ENCODE measurements at regions not wholly inside any gene's neighbourhood (a gene's known extent, or its start where the extent isn't known, plus 50 kb on each side); places are given as distances from the start of the nearest gene placed in this dataset.

DNA sequence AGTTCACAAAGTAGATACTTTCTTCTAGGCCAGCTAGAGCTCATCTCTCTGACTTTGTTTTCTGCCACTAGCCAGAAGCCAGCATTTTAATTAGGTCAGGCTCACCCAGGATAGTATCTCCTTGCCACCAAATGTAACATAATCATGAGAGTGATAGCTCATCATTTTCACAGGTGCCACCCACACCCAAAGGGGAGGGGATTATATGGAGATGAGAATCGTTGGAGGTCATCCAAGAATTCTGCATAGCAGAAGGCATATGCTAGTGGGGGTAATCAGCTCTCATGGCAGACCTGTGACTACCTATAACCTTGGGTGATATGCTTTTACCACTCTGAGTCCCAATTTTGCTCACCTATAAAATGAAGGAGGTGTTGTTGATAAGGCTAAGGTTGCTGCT is 523.0 kb downstream of the METTL15 start:
- no peak overlapping the region for H3K27ac Mint-ChIP-seq
- H3K4me3 Mint-ChIP-seq = no peak overlapping the region
- no peaks in the 10 kb centered on the region for H3K27me3 Mint-ChIP-seq
- no peaks in the 10 kb centered on the region for H3K9me3 Mint-ChIP-seq
- H3K4me1 Mint-ChIP-seq = no peaks in the 10 kb centered on the region
- no peaks in the 10 kb centered on the region for H3K36me3 Mint-ChIP-seq

DNA sequence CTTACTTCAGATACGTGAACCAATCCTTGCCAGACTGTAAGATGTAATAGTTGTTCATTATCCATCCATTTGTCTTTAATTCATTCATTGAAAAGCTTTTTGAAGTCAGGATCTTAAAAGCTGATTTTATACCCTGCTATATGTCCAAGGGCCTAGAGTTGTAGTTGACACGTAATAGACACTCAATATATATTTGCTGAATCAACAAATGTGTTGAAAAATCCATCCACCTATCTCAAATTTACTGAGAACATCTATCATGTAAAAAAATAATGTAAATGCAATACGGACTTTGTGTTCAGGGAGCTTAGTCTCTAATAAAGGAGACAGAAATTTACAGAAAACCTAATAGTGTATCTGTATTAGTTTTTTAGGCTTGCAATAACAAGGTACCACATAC is 521.0 kb downstream of the METTL15 start:
- no peaks in the 10 kb centered on the region for H3K36me3 Mint-ChIP-seq
- H3K9me3 Mint-ChIP-seq = no peaks in the 10 kb centered on the region
- H3K27ac Mint-ChIP-seq = no peak overlapping the region
- H3K27me3 Mint-ChIP-seq = no peaks in the 10 kb centered on the region
- H3K4me3 Mint-ChIP-seq = no peak overlapping the region
- H3K4me1 Mint-ChIP-seq = no peaks in the 10 kb centered on the region

DNA sequence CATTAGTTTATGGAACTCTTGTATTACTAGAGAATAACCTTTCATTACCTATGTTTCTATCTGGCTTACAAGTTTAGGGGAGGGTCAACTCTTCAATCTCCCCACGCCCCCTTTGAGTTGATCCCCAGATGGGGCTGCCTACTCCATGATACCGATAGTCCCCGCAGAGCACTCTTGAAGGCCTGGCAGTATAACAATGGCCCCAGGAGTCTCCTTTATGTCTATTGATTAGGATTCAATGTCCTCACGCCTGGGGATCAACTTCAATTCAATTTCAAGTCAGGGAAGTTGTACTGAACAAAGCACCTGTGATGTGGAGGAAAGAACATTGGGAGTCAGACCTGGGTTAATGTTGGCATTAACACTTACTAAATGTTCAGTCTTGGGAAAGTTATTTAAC is 520.2 kb downstream of the METTL15 start:
- H3K9me3 Mint-ChIP-seq = peaks cover 1% of the 10 kb centered on the region

DNA sequence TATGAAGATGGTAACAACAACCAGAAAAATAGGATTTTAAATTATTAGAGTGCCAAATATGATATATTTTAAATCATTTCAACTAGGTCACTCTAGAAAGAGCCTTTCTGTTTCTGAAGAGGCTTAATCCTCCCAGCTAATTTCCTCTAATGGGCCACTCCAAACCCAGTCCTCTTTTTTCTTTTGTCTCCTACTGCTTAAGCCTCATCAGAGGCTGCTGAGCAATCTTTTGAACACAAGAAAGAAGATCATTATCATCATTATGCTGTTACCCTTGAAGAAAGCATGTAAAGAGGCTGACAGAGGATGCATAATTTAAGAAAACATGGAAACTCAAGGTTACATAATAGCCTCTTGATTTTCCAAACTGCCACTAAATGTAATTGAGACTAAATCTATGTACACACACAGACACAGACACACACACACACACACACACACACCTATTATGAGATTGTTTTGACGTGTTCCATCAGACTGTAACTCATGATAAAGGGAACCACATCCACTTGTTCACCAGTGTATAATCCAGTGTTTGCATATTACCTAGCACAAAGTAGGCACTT is 519.6 kb downstream of the METTL15 start:
- no peak overlapping the region for H3K27ac Mint-ChIP-seq
- peaks cover 6% of the 10 kb centered on the region for H3K9me3 Mint-ChIP-seq
- H3K27me3 Mint-ChIP-seq = no peaks in the 10 kb centered on the region
- no peaks in the 10 kb centered on the region for H3K36me3 Mint-ChIP-seq
- no peak overlapping the region for H3K4me3 Mint-ChIP-seq
- H3K4me1 Mint-ChIP-seq = no peaks in the 10 kb centered on the region

More for the DNA sequence above, 520.2 kb downstream of the METTL15 start:
- Mint-ChIP-seq H3K4me1 (no peaks in the 10 kb centered on the region), H3K27me3 (no peaks in the 10 kb centered on the region), H3K4me3 (no peak overlapping the region), H3K27ac (no peak overlapping the region), H3K36me3 (no peaks in the 10 kb centered on the region)

DNA sequence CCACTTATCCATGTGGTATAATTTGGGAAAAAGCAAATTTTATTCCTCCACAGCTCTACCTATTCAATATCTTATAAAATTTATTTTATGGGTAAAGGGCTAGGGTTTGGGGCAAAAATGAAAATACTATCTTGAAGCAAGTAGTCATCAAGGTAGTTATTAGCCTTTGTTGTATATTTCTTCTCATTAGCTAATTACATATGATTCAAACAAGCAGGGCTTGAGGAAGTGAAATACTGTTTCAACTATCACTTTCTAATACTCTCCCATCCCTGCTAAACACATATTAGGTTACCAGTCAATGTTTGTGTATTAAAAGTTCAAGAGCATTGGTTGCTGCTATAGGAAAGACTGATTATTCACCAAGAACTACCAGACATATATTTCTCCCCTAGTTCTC is 517.3 kb downstream of the METTL15 start:
- Mint-ChIP-seq H3K4me3 (no peak overlapping the region), H3K9me3 (peaks cover 10% of the 10 kb centered on the region), H3K4me1 (no peaks in the 10 kb centered on the region), H3K36me3 (no peaks in the 10 kb centered on the region), H3K27me3 (no peaks in the 10 kb centered on the region), H3K27ac (no peak overlapping the region)

DNA sequence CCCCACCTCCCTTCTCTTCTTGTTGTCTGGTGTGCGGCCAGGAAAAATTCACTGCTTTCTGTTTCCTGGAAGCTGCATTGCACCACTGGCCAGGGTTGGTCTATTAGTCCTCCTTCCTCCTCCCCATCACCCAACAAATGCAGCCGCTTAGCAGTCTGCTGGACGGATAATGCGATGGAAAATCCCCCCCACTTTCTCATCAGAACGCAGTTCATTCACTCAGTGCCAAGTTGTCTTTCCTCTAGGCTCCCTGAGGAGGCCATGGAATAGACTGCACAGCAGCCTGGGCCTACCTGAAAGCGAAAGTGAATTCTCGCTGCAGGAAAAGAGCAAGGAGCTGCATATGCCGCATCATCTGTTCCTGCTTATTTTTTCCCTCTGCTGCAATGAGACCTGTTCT is 513.6 kb downstream of the METTL15 start:
- Mint-ChIP-seq H3K27ac (no peak overlapping the region), H3K9me3 (peaks cover 15% of the 10 kb centered on the region), H3K4me3 (no peak overlapping the region), H3K36me3 (no peaks in the 10 kb centered on the region), H3K4me1 (no peaks in the 10 kb centered on the region), H3K27me3 (peaks cover 1% of the 10 kb centered on the region)

DNA sequence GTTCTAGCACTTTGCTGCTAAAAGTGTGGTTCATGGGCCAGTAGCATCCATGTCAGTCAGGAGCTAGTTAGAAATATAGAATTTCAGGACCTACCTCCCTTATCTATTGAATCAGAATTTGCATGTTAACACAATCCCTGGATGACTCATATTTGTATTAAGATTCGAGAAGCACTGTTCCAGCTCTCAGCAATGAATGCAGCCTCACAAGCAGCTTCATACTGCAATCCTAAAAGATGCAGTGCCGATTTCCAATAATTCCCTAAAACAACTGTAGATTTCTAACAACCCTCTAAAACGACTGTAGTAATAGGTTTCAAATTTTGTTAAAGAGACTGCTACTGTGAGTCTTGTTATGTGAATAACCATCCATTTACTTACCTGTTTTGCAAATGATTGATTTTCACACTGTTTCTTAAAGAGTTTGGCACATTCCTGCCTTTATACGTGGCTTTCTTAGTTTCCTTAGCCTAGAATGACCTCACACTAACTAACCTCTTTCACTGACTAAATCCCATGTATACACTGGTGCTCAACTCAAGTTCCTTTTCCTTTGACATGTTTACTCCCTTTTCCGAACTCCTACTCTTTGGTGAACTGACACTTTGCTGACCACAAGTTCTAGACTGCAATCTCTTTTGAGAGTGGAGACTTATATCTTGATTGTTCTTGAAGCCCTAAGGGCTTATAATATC is 511.8 kb downstream of the METTL15 start:
- H3K36me3 Mint-ChIP-seq = no peaks in the 10 kb centered on the region
- H3K27ac Mint-ChIP-seq = no peak overlapping the region
- no peak overlapping the region for H3K4me3 Mint-ChIP-seq
- H3K4me1 Mint-ChIP-seq = no peaks in the 10 kb centered on the region
- H3K9me3 Mint-ChIP-seq = peaks cover 15% of the 10 kb centered on the region
- H3K27me3 Mint-ChIP-seq = peaks cover 1% of the 10 kb centered on the region

DNA sequence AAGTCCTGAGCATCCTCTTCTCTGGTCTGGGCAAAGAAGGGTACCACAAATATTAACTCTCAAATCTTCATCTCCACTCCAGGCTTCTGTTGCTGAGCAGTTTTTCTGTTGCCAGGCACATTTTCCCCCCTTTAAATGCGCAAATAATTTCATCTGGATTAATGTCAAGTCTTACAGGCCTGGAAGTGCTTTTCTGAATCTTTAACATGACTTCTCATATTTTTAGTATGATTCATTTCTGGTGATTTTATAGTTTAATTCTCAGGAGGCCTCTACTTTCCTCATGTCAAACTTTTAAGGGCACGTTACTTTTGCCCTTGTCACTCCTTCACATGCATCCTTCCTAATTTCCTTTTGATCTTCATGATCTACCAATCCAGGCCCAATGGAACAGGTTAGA is 510.2 kb downstream of the METTL15 start:
- Mint-ChIP-seq H3K4me1 (no peaks in the 10 kb centered on the region), H3K27ac (no peak overlapping the region), H3K9me3 (peaks cover 14% of the 10 kb centered on the region), H3K4me3 (no peak overlapping the region), H3K36me3 (no peaks in the 10 kb centered on the region), H3K27me3 (peaks cover 1% of the 10 kb centered on the region)

DNA sequence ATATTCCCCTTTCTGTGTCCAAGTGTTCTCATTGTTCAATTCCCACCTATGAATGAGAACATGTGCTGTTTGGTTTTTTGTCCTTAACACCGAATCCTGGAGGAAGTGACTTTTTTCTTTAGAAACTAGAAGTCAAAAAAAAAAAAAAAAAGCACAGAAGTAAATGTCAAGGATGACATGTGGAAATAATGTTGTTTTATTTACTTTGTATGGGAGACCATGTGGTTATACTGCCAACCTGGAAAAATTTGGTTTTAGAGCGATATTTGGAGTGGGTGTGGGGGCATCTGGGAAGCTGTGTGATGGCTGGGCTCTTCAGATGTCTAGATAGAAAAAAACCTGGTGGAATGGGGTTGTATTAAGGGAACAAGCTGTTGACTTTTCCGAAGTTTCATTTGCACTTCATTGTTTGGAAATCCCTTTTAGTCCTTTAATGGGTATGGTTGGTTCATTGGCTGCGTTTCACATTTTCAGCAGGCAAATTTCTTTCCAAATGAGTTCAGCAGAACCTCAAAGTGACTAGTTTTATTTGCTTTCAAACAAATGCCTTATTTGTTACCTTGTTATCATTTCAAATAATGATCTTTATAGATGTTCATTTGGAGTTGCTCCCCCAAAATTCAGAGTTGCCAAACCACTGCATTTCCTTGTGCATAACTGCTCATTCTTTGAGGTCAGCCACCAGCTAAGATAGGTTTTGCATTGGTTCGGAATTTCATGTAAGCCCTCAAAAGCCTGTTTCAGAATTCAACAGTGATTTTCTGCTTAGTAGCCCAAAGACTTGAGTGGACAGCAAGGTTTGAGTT is 508.2 kb downstream of the METTL15 start:
- peaks cover 5% of the 10 kb centered on the region for H3K9me3 Mint-ChIP-seq
- H3K4me1 Mint-ChIP-seq = no peaks in the 10 kb centered on the region
- no peak overlapping the region for H3K27ac Mint-ChIP-seq
- H3K36me3 Mint-ChIP-seq = no peaks in the 10 kb centered on the region
- H3K27me3 Mint-ChIP-seq = peaks cover 1% of the 10 kb centered on the region
- H3K4me3 Mint-ChIP-seq = no peak overlapping the region

DNA sequence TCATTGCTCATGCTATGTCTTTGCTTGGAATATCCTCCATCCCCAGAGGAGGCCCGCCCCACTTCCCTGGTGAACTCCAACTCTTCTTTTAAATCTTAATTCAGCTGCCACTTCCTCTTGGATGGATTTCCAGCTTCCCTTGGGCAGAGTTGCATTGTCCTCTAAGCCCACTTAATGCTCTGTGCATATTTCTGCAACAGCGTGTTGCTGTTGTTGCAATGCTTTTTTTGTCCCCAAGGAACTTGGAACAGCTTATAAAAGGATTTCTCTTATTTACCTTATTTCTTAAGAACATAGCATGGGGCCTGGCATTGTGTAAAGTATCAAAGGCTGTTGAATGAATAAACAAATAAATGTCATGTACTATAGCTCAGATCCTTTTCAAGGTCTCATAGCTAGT is 507.4 kb downstream of the METTL15 start:
- Mint-ChIP-seq H3K9me3 (peaks cover 5% of the 10 kb centered on the region), H3K4me1 (no peaks in the 10 kb centered on the region), H3K27me3 (peaks cover 1% of the 10 kb centered on the region), H3K27ac (no peak overlapping the region), H3K36me3 (no peaks in the 10 kb centered on the region), H3K4me3 (no peak overlapping the region)

DNA sequence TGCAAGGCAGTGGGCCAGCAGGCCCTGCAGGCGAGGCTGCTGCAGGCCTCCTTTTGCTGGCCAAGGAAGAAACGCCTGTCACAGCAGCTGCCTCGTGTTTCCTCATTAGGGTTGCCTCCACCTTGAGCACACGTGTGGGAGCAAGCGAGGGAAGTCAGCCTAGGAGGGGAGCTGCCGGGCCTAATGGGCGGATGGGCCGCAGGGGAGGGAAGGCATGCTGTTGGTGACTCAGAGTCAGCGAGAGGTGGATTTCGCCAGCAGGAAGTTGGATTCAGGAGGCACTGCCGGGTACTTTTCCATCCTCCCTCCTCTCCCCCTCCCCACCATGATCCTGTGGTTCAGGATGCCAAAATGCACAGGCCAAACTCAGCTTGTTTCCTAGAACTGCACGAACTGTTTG is 498.7 kb downstream of the METTL15 start:
- no peak overlapping the region for H3K4me3 Mint-ChIP-seq

DNA sequence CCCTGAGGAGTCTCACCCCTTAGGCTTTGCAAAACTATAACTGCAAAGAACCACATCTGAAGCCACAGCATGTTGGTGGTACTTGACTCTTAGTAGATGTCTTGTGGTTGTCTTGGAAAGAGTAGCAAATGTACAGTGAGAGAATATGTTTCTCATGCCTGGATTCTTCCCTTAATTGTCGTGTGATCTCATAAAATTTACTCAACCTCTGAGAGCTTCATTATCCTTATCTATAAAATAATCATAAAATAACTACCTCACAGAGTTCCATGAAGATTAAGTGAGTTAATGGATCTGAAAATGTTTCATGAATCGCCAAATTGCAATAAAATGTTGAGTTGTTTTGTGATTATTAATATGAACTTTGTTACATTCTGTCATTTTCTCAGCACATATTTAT is 491.5 kb downstream of the METTL15 start:
- no peaks in the 10 kb centered on the region for H3K36me3 Mint-ChIP-seq
- H3K4me1 Mint-ChIP-seq = no peaks in the 10 kb centered on the region

More for the DNA sequence above, 498.7 kb downstream of the METTL15 start:
- Mint-ChIP-seq H3K36me3 (no peaks in the 10 kb centered on the region), H3K27me3 (no peaks in the 10 kb centered on the region), H3K27ac (no peak overlapping the region), H3K9me3 (peaks cover 9% of the 10 kb centered on the region), H3K4me1 (no peaks in the 10 kb centered on the region)

DNA sequence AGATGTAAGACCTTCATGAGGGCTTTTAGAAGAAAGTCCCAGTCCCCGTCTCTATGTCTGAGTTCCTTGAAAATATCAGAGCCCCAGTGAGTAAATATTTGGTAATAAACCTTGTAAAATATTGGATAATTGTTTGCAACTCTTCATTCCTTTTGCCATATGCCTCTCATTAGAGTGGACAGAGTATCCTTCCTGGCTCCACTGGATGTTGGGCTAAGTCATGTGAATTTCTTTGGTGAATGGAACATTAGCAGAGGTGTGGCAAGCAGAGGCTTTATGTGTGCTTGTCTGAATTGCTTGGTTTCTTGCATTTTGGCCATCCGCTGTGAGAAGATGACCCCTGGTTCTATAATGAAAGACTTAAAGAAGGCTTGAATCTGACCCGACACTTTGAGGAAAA is 490.3 kb downstream of the METTL15 start:
- H3K9me3 Mint-ChIP-seq = peaks cover 5% of the 10 kb centered on the region
- no peaks in the 10 kb centered on the region for H3K36me3 Mint-ChIP-seq
- H3K4me3 Mint-ChIP-seq = no peak overlapping the region

More for the DNA sequence above, 491.5 kb downstream of the METTL15 start:
- no peak overlapping the region for H3K4me3 Mint-ChIP-seq
- H3K9me3 Mint-ChIP-seq = peaks cover 5% of the 10 kb centered on the region
- no peak overlapping the region for H3K27ac Mint-ChIP-seq
- no peaks in the 10 kb centered on the region for H3K27me3 Mint-ChIP-seq

DNA sequence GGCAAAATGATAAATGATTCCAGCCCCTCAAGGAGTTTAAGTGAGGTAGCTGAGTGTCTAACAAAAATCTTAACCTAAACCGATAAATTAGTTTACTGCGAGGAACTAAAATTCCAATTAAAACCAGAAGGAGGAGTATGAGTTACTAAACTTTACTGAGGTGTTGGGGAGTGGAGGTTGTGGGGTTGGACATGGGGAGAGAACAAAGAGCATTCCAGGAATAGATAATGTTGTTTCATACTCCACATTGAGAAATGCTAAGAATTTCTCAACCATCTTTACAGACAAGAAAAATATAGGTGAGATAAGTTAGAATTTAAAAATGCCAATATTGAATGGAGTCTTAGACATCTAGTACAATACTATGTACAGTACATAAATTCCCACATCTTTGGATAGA is 488.6 kb downstream of the METTL15 start:
- H3K4me3 Mint-ChIP-seq = no peak overlapping the region
- no peaks in the 10 kb centered on the region for H3K36me3 Mint-ChIP-seq
- no peaks in the 10 kb centered on the region for H3K4me1 Mint-ChIP-seq
- no peaks in the 10 kb centered on the region for H3K27me3 Mint-ChIP-seq
- H3K27ac Mint-ChIP-seq = no peak overlapping the region
- H3K9me3 Mint-ChIP-seq = peaks cover 5% of the 10 kb centered on the region

More for the DNA sequence above, 490.3 kb downstream of the METTL15 start:
- Mint-ChIP-seq H3K4me1 (no peaks in the 10 kb centered on the region), H3K27ac (no peak overlapping the region), H3K27me3 (no peaks in the 10 kb centered on the region)

DNA sequence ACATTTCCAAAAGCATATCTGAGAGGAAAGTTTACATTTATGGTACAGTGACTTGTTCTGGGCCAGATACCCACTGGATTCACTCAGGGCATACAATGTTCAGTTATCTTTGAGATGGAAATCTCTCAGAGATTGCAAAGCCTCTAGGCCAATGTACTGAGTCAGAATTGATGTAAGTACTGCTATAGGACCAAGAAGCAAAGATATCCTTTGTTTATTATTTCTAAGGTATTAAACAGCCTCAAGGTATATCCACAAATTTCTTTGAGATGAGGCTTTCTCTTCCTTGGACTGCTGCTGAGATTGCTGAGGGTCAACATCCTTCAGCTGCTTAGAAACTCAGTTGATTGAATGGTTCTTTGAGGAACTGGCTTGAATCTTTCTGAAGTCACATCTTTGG is 484.0 kb downstream of the METTL15 start:
- H3K27ac Mint-ChIP-seq = no peak overlapping the region
- H3K27me3 Mint-ChIP-seq = no peaks in the 10 kb centered on the region

DNA sequence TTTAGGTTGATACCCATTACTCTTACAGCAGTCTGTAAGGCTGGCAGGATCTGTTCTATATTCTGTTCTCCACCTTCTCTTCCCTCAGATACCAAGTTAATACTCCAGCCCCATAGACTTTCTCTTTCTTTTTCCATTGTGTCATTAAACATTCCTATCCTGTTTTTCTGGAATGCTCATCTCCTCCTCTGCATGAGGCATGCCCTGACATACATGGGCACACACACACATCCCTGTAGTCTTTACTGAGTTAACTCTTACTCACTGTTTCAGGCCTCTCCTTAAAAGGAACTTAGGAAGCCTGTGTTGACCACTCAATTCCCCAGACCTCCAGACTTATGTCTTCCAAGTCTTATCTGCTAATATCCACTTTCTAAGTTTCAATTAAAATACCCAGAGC is 476.8 kb downstream of the METTL15 start:
- no peaks in the 10 kb centered on the region for H3K4me1 Mint-ChIP-seq

More for the DNA sequence above, 484.0 kb downstream of the METTL15 start:
- Mint-ChIP-seq H3K4me1 (no peaks in the 10 kb centered on the region), H3K4me3 (no peak overlapping the region), H3K9me3 (peaks cover 5% of the 10 kb centered on the region), H3K36me3 (no peaks in the 10 kb centered on the region)

More for the DNA sequence above, 476.8 kb downstream of the METTL15 start:
- H3K36me3 Mint-ChIP-seq = no peaks in the 10 kb centered on the region
- no peak overlapping the region for H3K4me3 Mint-ChIP-seq
- H3K9me3 Mint-ChIP-seq = no peaks in the 10 kb centered on the region
- no peaks in the 10 kb centered on the region for H3K27me3 Mint-ChIP-seq
- H3K27ac Mint-ChIP-seq = no peak overlapping the region

Data from activated naive CD4-positive, alpha-beta T cell treated with anti-CD3 and anti-CD28 coated beads, Interleukin-2, amount 50 U/mL, for 24 hours (primary cell).